ENCODE measurements at regions not wholly inside any gene's neighbourhood (a gene's known extent, or its start where the extent isn't known, plus 50 kb on each side); places are given as distances from the start of the nearest gene placed in this dataset.

DNA sequence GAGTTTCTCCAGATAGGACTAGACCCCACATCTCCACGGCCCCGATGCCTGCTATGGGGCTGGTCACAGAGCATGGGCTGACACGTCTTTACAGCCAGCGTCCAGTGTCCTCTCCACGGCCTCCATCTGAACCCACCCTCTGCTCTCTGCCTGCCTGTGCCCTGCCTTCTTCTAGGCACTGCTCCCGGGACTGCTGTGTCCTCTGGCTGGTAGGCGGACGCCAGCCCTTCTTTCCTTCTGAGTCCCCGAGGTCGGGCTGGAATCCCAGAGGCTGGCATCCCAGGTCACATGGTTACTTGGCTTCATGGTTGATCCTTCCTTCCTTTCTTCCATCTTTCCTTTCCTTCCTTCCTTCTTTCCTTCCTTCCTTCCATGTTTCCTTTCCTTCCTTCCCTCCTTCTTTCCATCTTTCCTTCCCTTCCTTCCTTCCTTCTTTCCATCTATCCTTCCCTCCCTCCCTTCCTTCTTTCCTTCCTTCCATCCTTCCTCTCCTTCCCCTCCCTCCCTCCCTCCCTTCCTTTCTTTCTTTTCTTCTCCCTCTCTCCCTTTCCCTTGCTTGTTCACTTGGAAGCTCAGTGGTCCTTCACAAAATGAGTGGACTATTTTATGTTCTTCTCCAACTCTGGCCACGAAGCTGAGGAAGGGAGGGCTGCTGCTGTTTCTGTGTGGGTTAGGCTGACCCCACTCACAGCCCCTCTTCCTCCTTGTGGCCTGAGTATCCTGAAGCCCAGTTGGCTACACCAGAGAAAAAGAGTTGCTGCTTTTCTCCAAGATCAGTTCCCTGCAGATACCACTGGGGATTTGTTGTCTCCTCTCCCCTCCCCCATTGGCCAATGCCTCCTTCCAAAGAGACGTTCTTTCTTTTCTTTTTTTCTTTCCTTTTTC is 66.8 kb upstream of the NEURL1B start:
- no peak overlapping the region for H3K4me2 ChIP-seq (ENCODE audit: low read length)
- H3K9me3 ChIP-seq (ENCODE audit: insufficient read depth, low read length), result no peaks in the 10 kb centered on the region

DNA sequence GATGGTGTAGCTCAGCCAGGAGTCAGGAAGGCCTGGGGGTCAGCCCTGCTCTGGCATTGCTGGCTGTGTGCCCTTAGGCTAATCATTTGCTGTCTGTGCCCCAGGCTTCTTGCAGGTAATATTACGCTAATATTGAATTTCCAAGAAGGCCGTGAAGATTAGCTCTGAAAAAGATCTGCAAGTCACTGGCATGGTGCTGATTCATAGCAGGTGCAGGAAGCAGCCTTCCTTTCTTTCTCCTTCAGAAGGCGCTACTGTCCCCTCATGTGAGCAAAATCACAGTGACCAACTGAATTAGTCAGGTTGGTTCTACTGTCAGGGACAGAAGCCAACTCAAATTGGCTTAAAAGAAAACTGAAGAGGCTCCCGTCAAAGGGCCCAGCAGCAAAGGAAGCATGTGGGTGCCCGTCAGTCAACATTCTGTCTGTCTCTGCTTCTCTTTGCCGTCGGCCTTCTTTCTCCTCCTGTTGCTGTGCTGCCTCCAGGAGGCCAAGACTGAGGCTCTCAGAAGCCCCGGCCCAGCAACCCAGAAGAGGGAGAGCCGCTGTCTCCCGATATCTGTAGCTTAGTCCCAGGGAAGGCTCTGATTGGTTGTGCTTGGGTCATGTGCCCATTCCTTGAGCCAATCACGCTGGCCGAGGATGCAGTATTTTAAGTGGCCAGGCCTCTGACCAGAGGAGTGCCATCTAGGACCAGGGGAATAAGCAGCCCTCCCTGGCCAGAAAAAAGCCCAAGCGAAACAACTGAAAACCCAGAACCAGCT is 67.8 kb upstream of the NEURL1B start:
- Histone ChIP-seq H3K27me3 (ENCODE audit: low read depth, low read length) (peaks cover 13% of the 10 kb centered on the region), H3K4me3 (ENCODE audit: low read length) (no peak overlapping the region)
- TF ChIP-seq, protein P1, sequence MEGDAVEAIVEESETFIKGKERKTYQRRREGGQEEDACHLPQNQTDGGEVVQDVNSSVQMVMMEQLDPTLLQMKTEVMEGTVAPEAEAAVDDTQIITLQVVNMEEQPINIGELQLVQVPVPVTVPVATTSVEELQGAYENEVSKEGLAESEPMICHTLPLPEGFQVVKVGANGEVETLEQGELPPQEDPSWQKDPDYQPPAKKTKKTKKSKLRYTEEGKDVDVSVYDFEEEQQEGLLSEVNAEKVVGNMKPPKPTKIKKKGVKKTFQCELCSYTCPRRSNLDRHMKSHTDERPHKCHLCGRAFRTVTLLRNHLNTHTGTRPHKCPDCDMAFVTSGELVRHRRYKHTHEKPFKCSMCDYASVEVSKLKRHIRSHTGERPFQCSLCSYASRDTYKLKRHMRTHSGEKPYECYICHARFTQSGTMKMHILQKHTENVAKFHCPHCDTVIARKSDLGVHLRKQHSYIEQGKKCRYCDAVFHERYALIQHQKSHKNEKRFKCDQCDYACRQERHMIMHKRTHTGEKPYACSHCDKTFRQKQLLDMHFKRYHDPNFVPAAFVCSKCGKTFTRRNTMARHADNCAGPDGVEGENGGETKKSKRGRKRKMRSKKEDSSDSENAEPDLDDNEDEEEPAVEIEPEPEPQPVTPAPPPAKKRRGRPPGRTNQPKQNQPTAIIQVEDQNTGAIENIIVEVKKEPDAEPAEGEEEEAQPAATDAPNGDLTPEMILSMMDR (IDR thresholded peaks at IDR 0.05; ENCODE audit: low read depth, low read length), result no peak
- TF ChIP-seq EZH2phosphoT487 (IDR thresholded peaks at IDR 0.05; ENCODE audit: low read depth), result no peak

More for the DNA sequence above, 66.8 kb upstream of the NEURL1B start:
- no peak for TF ChIP-seq EZH2phosphoT487 (IDR thresholded peaks at IDR 0.05; ENCODE audit: low read depth)
- TF ChIP-seq, protein P1 (IDR thresholded peaks at IDR 0.05; ENCODE audit: low read depth, low read length), result no peak
- no peak overlapping the region for H3K4me3 ChIP-seq (ENCODE audit: low read length)
- peaks cover 13% of the 10 kb centered on the region for H3K27me3 ChIP-seq (ENCODE audit: low read depth, low read length)
- H3K36me3 ChIP-seq (replicated peaks; ENCODE audit: low read depth, low read length), result no peaks in the 10 kb centered on the region
- H2AFZ ChIP-seq (ENCODE audit: low read depth, low read length), result no peak overlapping the region
- no peaks in the 10 kb centered on the region for H3K4me1 ChIP-seq (ENCODE audit: low read length)
- no peaks in the 10 kb centered on the region for H4K20me1 ChIP-seq (ENCODE audit: insufficient read depth, low read length)
- H3K79me2 ChIP-seq (ENCODE audit: low read length), result no peaks in the 10 kb centered on the region
- no peak overlapping the region for H3K27ac ChIP-seq (ENCODE audit: low read length)
- no peak overlapping the region for H3K9ac ChIP-seq (ENCODE audit: low read length)

DNA sequence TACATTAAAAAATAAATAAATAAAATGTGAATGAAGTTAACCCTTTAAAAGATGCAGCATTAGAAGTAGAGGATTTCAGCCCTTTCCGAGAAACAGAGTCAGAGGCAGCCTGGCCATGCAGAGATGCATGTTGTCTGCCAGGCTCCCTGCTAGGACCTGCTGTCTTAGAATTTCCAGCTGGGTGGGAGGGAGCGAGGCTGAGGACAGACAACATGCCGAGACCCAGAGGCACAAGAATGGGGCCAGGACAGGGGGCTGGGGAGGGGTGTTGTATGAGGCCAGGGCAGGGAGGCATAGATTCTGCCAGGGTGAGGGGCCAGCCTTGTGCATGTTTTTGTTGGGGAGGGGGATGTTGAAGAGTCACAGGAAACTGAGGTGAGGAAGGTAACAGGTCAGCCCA is 68.6 kb upstream of the NEURL1B start:
- no peak overlapping the region for H3K4me2 ChIP-seq (ENCODE audit: low read length)
- H3K4me1 ChIP-seq (ENCODE audit: low read length), result no peaks in the 10 kb centered on the region
- H3K4me3 ChIP-seq (ENCODE audit: low read length), result no peak overlapping the region
- TF ChIP-seq, protein P1 (IDR thresholded peaks at IDR 0.05; ENCODE audit: low read depth, low read length), result no peak
- TF ChIP-seq EZH2phosphoT487 (IDR thresholded peaks at IDR 0.05; ENCODE audit: low read depth), result no peak
- H2AFZ ChIP-seq (ENCODE audit: low read depth, low read length), result no peak overlapping the region
- no peaks in the 10 kb centered on the region for H4K20me1 ChIP-seq (ENCODE audit: insufficient read depth, low read length)
- no peaks in the 10 kb centered on the region for H3K79me2 ChIP-seq (ENCODE audit: low read length)
- H3K36me3 ChIP-seq (replicated peaks; ENCODE audit: low read depth, low read length), result no peaks in the 10 kb centered on the region
- no peak overlapping the region for H3K27ac ChIP-seq (ENCODE audit: low read length)
- no peaks in the 10 kb centered on the region for H3K9me3 ChIP-seq (ENCODE audit: insufficient read depth, low read length)
- peaks cover 13% of the 10 kb centered on the region for H3K27me3 ChIP-seq (ENCODE audit: low read depth, low read length)
- no peak overlapping the region for H3K9ac ChIP-seq (ENCODE audit: low read length)

More for the DNA sequence above, 67.8 kb upstream of the NEURL1B start:
- Histone ChIP-seq H3K36me3 (replicated peaks; ENCODE audit: low read depth, low read length) (no peaks in the 10 kb centered on the region), H4K20me1 (ENCODE audit: insufficient read depth, low read length) (no peaks in the 10 kb centered on the region), H3K9ac (ENCODE audit: low read length) (no peak overlapping the region), H2AFZ (ENCODE audit: low read depth, low read length) (no peak overlapping the region), H3K4me1 (ENCODE audit: low read length) (no peaks in the 10 kb centered on the region), H3K9me3 (ENCODE audit: insufficient read depth, low read length) (no peaks in the 10 kb centered on the region), H3K4me2 (ENCODE audit: low read length) (no peak overlapping the region), H3K79me2 (ENCODE audit: low read length) (no peaks in the 10 kb centered on the region), H3K27ac (ENCODE audit: low read length) (no peak overlapping the region)

DNA sequence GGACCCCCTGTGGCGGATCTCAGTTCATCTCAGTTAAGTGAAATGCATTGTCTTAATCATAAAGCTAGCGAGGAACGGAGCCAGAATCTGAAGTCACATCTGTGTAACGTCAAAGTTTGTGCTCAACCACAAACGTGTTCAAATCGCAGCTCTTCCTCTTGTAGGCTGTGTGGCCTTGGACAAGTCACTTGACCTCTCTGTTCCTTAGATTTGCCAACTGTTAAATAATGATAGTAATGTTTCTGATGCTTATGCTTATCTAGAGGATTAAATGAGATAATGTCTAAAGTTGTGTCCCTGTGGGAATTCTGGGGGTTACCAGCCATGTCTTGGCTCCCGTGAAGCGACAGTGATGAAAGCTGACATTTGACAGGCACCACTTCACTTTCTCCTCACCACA is 69.2 kb upstream of the NEURL1B start:
- Histone ChIP-seq H3K27ac (ENCODE audit: low read length) (no peak overlapping the region), H3K4me1 (ENCODE audit: low read length) (no peaks in the 10 kb centered on the region), H3K9ac (ENCODE audit: low read length) (no peak overlapping the region), H3K79me2 (ENCODE audit: low read length) (no peaks in the 10 kb centered on the region), H4K20me1 (ENCODE audit: insufficient read depth, low read length) (no peaks in the 10 kb centered on the region), H3K4me3 (ENCODE audit: low read length) (no peak overlapping the region), H3K27me3 (ENCODE audit: low read depth, low read length) (peaks cover 13% of the 10 kb centered on the region), H2AFZ (ENCODE audit: low read depth, low read length) (no peak overlapping the region), H3K9me3 (ENCODE audit: insufficient read depth, low read length) (no peaks in the 10 kb centered on the region), H3K4me2 (ENCODE audit: low read length) (no peak overlapping the region), H3K36me3 (replicated peaks; ENCODE audit: low read depth, low read length) (no peaks in the 10 kb centered on the region)
- TF ChIP-seq, protein P1 (IDR thresholded peaks at IDR 0.05; ENCODE audit: low read depth, low read length), result no peak
